ENCODE measurements at regions not wholly inside any gene's neighbourhood (a gene's known extent, or its start where the extent isn't known, plus 50 kb on each side); places are given as distances from the start of the nearest gene placed in this dataset.

DNA sequence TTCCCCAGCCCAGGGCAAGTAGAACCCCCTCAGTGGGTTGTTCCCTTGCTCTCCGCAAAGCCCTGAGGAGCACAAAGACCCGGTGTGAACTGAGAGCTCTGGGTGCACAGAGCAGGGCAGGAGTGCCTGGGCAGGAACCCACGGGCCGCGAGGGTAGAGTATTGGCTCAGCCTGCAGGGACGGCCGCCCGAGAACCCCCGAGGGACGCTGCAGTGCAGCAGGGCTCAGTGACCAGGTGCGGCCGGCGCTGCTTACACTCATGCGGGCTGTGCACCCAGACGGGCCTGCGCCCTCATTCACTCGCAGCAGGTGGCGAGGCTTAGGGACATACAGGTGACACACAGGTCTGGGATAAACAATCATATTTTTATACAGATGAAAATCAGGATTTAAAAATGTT, 51.9 kb upstream of the PDE10A start:
- TF ChIP-seq, protein P1, sequence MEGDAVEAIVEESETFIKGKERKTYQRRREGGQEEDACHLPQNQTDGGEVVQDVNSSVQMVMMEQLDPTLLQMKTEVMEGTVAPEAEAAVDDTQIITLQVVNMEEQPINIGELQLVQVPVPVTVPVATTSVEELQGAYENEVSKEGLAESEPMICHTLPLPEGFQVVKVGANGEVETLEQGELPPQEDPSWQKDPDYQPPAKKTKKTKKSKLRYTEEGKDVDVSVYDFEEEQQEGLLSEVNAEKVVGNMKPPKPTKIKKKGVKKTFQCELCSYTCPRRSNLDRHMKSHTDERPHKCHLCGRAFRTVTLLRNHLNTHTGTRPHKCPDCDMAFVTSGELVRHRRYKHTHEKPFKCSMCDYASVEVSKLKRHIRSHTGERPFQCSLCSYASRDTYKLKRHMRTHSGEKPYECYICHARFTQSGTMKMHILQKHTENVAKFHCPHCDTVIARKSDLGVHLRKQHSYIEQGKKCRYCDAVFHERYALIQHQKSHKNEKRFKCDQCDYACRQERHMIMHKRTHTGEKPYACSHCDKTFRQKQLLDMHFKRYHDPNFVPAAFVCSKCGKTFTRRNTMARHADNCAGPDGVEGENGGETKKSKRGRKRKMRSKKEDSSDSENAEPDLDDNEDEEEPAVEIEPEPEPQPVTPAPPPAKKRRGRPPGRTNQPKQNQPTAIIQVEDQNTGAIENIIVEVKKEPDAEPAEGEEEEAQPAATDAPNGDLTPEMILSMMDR (IDR thresholded peaks at IDR 0.05) = no peak
- no peak for TF ChIP-seq POLR2AphosphoS5 (IDR thresholded peaks at IDR 0.05; ENCODE audit: low read depth, low read length)
- no peak for TF ChIP-seq SIN3A (IDR thresholded peaks at IDR 0.05; ENCODE audit: borderline replicate concordance, insufficient read depth, low read depth, low read length)
- no peak for TF ChIP-seq REST (IDR thresholded peaks at IDR 0.05; ENCODE audit: insufficient read depth in 1 of 2, low read depth in 2 of 2, low read length in 1 of 2)

All from Panc1 (cell line).